Memory B cell (primary cell): ENCODE measurements at regions not wholly inside any gene's neighbourhood (a gene's known extent, or its start where the extent isn't known, plus 50 kb on each side); places are given as distances from the start of the nearest gene placed in this dataset.

Experiments used
- ATAC-seq: fragments of 150-1000 bp; cut with Tn5 transposase; 2 replicates; pipeline ENCODE4 v1.10.0; 2021; ENCODE audit warnings: low read depth, mild to moderate bottlenecking, moderate library complexity
- DNase-seq, 2 donors: peaks; one replicate each; pipeline ENCODE4 v3.0.0; 2022; ENCODE audit warnings: low spot score in 2 of 2
- H3K27ac Mint-ChIP-seq: one replicate; pipeline ENCODE4 v1.8.0; 2022; ENCODE audit warnings: mild to moderate bottlenecking, moderate library complexity, mixed read lengths
- H3K27me3 Mint-ChIP-seq: one replicate; pipeline ENCODE4 v1.8.0; 2022; ENCODE audit warnings: mixed read lengths
- H3K36me3 Mint-ChIP-seq: one replicate; pipeline ENCODE4 v1.8.0; 2022; ENCODE audit warnings: mild to moderate bottlenecking, mixed read lengths
- H3K4me1 Mint-ChIP-seq: one replicate; pipeline ENCODE4 v1.8.0; 2022; ENCODE audit warnings: mixed read lengths
- H3K4me3 Mint-ChIP-seq: one replicate; pipeline ENCODE4 v1.8.0; 2022; ENCODE audit warnings: mild to moderate bottlenecking, moderate library complexity, mixed read lengths
- H3K9me3 Mint-ChIP-seq: one replicate; pipeline ENCODE4 v1.8.0; 2022; ENCODE audit warnings: mixed read lengths

DNA sequence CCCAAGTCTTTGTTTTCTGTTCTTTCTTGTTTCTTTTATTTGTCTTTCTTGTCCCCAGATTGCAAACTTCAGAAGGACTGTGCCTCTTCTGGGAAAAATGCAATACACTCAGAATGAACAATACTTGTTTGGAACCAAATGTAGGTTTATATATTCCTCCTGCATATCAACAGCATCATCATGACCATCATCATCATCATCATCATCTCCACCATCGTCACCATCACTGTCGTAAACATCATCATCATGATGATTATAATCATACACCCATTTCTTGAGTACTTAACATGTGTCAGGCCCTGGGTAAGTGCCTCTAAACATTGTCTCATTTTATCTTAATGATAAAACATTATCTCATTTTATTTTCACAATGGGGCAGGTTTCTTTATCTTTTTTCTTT lies 476.8 kb downstream of the CCSER2 start:
- ATAC-seq (no peak), DNase-seq (no peak)
- Mint-ChIP-seq H3K27ac (no peak overlapping the region), H3K27me3 (no peaks in the 10 kb centered on the region), H3K4me1 (no peaks in the 10 kb centered on the region), H3K36me3 (no peaks in the 10 kb centered on the region), H3K4me3 (no peak overlapping the region), H3K9me3 (peaks cover 4% of the 10 kb centered on the region)

DNA sequence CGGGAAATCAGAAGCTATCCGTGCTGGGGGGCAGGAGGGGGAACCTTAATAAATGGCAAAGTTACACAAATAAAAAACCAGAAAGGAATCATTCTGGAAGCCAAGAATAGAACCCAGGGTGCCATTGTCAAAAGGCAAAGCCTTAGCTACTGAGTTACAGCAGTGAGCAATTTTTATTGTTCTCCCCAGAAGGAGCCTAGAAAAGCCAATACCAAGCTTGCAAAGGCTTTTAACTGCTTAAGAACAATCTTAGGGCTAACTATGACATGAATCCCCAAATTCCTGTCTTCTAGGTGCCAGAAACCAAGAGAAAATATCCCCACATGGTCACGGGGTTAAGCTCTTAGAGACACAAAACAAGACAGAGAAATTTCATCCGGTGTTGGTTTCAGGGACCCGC lies 482.7 kb downstream of the CCSER2 start:
- Mint-ChIP-seq H3K36me3 (no peaks in the 10 kb centered on the region), H3K4me3 (no peak overlapping the region), H3K27ac (no peak overlapping the region), H3K9me3 (peaks cover 2% of the 10 kb centered on the region), H3K4me1 (no peaks in the 10 kb centered on the region), H3K27me3 (no peaks in the 10 kb centered on the region)
- ATAC-seq (no peak), DNase-seq (no peak)

DNA sequence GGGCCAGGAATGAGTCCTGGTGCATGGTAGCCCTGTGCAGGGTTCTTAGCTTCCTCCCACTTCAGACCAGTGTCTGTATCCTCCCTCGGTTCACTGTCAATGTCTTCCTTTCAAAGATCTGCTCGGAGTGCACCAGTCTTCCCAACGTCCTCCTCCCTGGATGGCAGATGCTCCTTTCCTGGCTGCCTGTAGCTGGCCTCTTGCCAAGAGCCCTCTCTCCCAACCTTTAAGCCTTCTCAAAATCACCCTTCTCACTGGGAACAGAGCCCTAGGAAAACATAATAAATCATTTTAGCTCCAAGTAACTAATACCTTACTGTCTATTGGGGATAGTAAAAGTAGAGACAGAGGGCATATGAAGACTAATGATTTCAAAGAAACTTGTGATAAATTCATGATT lies 490.6 kb downstream of the CCSER2 start:
- Mint-ChIP-seq H3K9me3 (peaks cover 1% of the 10 kb centered on the region), H3K36me3 (no peaks in the 10 kb centered on the region), H3K27me3 (peaks cover 4% of the 10 kb centered on the region), H3K4me1 (no peaks in the 10 kb centered on the region), H3K4me3 (no peak overlapping the region), H3K27ac (no peak overlapping the region)
- ATAC-seq (no peak), DNase-seq (no peak)

DNA sequence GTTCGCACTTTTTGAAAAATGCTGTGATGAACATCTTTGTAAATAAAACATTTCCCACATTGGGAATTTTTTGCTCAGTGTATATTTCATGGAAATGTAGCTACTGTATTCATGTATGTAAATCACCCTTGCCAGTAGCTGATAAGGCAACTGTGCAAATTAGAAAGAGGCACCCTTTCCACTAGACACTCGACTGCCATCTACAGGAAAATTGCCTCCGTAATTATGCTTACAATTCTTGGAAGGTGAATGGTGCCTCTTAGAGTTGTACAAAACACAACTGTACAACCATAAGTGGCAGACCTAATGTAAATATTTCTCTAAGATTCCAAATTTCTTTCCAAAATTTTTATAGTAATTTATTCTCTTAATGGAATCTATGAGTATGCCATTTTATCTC lies 491.7 kb downstream of the CCSER2 start:
- peaks cover 1% of the 10 kb centered on the region for H3K9me3 Mint-ChIP-seq
- no peak for ATAC-seq
- H3K27ac Mint-ChIP-seq, result no peak overlapping the region
- no peaks in the 10 kb centered on the region for H3K36me3 Mint-ChIP-seq
- H3K4me1 Mint-ChIP-seq, result no peaks in the 10 kb centered on the region
- no peak overlapping the region for H3K4me3 Mint-ChIP-seq
- DNase-seq, result no peak
- peaks cover 4% of the 10 kb centered on the region for H3K27me3 Mint-ChIP-seq

DNA sequence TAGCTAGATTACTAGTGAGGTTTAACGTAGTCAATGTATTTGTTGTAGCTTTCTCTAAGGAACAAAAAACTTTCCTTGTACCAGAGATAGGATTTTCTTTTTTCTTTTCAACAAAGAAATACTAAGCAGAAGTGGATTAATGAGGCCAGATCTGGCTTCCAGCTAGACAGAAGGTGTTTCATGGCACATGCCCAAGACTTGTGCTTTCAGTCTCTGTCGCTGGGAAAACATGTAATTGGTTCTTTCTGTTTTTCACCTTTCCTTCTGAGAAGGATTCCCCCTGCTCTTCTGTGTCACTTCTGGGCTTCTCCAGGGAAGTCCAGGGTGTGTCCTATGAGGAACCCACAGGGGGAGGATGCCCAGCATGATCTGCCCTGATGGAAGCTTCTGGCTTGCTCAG lies 492.2 kb downstream of the CCSER2 start:
- Mint-ChIP-seq H3K4me3 (no peak overlapping the region), H3K27ac (no peak overlapping the region), H3K9me3 (peaks cover 1% of the 10 kb centered on the region), H3K36me3 (no peaks in the 10 kb centered on the region), H3K4me1 (no peaks in the 10 kb centered on the region), H3K27me3 (peaks cover 4% of the 10 kb centered on the region)
- ATAC-seq (no peak), DNase-seq (no peak)

DNA sequence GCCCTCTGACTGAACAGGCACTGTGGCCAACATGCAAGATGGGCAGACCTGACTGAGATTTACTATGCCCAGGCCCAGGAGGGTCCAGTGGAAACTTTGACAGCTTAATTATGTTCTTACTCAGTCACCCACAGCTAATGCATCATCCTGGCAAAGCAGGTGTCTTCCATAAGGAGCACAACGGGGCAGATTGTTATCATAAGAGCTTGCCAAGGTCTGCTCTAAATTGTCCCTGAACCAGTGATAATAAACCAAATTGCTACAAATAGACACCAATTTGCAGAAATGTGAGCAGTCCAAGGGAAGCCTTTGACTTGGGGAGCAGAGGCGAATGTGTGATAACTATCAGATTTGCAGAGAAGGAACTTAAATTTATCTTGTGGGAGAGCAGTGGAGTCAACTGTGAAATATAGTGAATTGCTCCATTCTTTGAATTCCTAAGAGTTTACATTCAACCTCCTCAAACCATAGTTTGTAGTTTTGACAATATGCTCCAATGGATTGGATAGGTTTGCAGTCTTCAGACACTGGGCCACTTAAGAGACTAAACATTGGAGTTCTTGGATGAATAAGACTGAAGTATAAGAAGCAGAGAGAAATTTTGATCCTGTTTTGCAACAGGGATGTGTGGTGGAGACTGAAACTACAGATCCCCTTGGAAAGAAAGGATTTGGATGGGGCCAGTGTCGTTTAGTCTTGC lies 494.7 kb downstream of the CCSER2 start:
- H3K36me3 Mint-ChIP-seq, result no peaks in the 10 kb centered on the region
- no peaks in the 10 kb centered on the region for H3K27me3 Mint-ChIP-seq
- ATAC-seq (no peak), DNase-seq (no peak)
- no peaks in the 10 kb centered on the region for H3K4me1 Mint-ChIP-seq
- H3K9me3 Mint-ChIP-seq, result no peaks in the 10 kb centered on the region
- H3K4me3 Mint-ChIP-seq, result no peak overlapping the region
- H3K27ac Mint-ChIP-seq, result no peak overlapping the region

DNA sequence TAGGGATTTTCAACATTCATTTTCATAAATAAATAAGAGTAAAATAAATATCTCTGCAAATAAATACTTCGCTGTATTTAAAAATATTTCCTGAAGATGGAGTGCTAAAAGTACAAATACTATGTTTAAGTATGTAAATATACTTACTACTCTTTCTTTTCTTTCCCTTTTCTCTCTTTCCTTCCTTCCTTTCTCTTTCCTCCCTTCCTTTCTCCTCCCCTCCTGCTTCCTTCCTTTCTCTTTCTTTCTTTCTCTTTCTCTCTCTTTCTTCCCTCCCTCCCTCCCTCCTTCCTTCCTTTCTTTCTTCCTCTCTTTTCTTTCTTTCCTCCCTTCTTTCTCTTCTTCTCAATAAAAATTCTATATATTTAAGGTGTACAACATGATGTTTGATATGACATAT lies 496.1 kb downstream of the CCSER2 start:
- Mint-ChIP-seq H3K4me3 (no peak overlapping the region), H3K27me3 (no peaks in the 10 kb centered on the region), H3K4me1 (no peaks in the 10 kb centered on the region), H3K9me3 (no peaks in the 10 kb centered on the region), H3K27ac (no peak overlapping the region), H3K36me3 (no peaks in the 10 kb centered on the region)
- DNase-seq (no peak), ATAC-seq (no peak)

DNA sequence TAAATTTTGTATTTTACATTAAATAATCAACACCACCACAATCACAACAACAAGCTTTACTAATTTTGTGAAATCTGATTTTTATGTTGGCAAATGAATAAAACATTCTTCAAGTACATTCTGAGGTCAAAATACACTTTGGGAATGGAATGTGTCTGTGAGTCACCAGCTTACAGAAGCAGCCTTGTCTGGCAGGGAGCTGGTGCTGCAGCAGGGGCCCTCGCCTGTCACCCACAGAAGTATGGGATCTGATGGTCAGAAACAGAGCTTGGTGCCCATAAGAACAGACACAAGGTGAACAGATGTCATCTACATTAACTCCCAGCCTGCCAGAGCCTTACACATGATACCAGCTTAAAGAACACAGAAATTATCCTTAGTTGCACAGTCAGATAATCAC lies 496.9 kb downstream of the CCSER2 start:
- no peak for ATAC-seq
- no peak for DNase-seq
- Mint-ChIP-seq H3K27me3 (no peaks in the 10 kb centered on the region), H3K9me3 (no peaks in the 10 kb centered on the region), H3K27ac (no peak overlapping the region), H3K4me3 (no peak overlapping the region), H3K36me3 (no peaks in the 10 kb centered on the region), H3K4me1 (no peaks in the 10 kb centered on the region)

DNA sequence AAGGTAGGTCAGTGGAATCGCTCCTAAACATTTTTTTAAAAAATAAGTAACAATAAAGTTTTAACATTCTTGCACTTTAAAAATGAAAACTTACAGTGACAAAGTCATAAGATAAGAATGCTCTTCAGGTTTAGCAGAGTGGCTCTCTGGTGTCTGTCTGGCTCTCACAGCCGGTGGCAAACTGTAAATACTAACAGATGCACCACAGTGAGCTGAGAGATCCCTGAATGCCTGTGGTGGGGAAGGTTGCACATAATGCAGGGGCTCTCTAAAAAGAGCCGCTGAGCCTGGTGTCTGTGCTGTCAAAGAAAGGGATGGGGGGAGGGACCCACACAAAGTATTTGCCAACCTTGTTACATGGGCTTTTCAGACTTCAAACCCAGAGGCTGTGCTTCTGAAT lies 498.3 kb downstream of the CCSER2 start:
- Mint-ChIP-seq H3K36me3 (no peaks in the 10 kb centered on the region), H3K4me1 (no peaks in the 10 kb centered on the region), H3K4me3 (no peak overlapping the region), H3K9me3 (no peaks in the 10 kb centered on the region), H3K27ac (no peak overlapping the region), H3K27me3 (no peaks in the 10 kb centered on the region)
- DNase-seq, result no peak
- no peak for ATAC-seq

DNA sequence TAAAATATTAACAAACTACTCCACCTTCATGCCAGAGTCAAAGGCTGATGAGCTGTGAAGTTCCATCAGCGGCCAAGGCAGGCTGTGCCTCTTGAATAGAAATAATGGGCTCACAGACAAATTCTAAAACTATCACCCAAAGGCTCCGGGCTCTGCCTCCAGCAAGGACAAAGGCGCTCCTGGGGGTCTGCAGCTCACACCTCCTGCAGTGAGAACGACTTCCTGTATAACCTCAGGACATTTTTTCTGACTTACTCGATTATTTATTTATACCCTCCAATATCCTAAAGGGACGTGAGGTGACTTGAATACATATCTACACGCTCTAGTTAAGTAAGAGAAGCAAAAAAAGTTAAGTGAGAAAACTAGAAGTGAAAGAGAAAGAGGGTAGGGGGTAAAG lies 500.7 kb downstream of the CCSER2 start:
- ATAC-seq, result no peak
- Mint-ChIP-seq H3K4me1 (no peaks in the 10 kb centered on the region), H3K36me3 (no peaks in the 10 kb centered on the region), H3K27me3 (no peaks in the 10 kb centered on the region), H3K9me3 (no peaks in the 10 kb centered on the region), H3K4me3 (no peak overlapping the region), H3K27ac (no peak overlapping the region)
- DNase-seq, result no peak

DNA sequence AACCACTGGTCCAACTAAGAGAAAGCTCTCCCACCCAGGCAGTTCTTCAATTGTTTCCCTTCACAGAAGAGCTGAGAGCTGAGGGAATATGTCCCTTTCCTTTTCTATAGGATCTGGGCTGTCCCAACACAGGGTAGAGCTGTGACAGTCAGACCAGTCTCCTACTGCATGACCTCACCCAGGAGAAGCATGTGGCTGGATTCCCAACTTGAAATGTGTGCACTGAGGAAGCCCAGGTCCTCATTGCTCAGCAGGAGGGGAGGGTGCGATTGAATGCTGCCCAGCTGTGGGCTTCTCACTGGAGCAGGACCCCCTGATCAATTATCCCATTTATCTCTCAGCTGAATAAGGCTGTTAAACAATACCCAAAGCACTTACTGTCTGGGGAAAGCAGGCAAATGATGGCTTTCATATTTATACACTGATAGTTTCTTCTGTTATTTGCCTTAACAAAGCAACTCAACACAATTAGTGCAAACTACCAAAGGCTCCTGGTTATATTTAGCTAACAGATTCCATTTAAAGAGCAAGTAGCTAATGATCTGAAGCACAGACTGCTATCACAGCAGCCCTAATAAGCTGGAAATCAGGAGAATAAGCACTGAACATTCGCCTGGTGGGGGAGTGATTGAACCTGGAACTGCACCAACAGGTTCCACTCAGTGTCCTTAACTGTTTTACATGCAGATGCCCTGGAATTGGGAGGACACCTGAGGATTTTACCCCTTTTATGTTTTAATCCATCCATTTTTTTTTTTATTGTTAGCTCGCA lies 508.8 kb downstream of the CCSER2 start:
- no peak overlapping the region for H3K4me3 Mint-ChIP-seq
- H3K9me3 Mint-ChIP-seq, result no peaks in the 10 kb centered on the region
- H3K27me3 Mint-ChIP-seq, result no peaks in the 10 kb centered on the region
- DNase-seq, result no peak
- no peak overlapping the region for H3K27ac Mint-ChIP-seq
- no peaks in the 10 kb centered on the region for H3K4me1 Mint-ChIP-seq
- ATAC-seq, result no peak
- no peaks in the 10 kb centered on the region for H3K36me3 Mint-ChIP-seq

DNA sequence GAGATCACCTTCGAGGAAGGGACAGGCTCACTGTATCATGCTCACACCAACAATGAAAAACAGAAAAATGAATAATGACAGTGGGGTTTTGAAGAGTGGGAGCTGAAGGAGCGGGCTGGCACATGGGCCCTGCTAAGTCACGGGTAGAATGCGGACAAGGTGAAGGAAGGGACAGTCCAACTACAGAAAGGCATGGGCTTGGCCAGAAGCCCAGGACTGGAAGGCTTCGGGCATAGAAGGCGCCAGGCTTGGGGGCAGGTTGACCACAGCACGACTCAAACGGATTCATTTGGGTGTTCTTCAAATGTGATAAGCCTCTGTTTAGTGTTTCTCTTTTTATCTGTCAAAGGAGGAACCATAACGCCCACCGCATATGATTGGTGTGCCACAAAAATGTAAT lies 509.5 kb downstream of the CCSER2 start:
- no peaks in the 10 kb centered on the region for H3K27me3 Mint-ChIP-seq
- no peak overlapping the region for H3K27ac Mint-ChIP-seq
- H3K9me3 Mint-ChIP-seq, result no peaks in the 10 kb centered on the region
- ATAC-seq (no peak), DNase-seq (no peak)
- H3K36me3 Mint-ChIP-seq, result no peaks in the 10 kb centered on the region
- H3K4me3 Mint-ChIP-seq, result no peak overlapping the region
- no peaks in the 10 kb centered on the region for H3K4me1 Mint-ChIP-seq

DNA sequence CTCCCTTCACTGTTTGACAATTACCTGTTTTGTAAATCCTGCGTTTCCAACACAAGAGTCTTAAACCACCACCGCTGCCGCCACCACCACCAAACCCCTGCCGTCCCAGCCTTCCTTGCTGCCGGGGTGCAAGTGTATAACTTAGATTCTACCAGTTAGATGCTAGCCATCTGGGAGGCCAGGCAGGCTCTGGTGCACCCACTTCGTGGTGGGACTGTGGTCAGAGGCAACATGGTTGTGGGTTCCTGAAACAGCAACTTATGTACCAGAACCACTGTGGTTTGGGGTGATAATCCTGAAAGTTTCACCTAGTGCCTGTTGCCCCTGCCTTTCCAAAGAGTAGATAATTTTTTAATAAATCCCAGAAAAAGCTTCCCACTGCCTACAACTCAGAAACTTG lies 510.5 kb downstream of the CCSER2 start:
- ATAC-seq, result no peak
- H3K36me3 Mint-ChIP-seq, result no peaks in the 10 kb centered on the region
- H3K4me1 Mint-ChIP-seq, result no peaks in the 10 kb centered on the region
- no peaks in the 10 kb centered on the region for H3K9me3 Mint-ChIP-seq
- peaks cover 2% of the 10 kb centered on the region for H3K27me3 Mint-ChIP-seq
- H3K4me3 Mint-ChIP-seq, result no peak overlapping the region
- DNase-seq, result no peak
- no peak overlapping the region for H3K27ac Mint-ChIP-seq

DNA sequence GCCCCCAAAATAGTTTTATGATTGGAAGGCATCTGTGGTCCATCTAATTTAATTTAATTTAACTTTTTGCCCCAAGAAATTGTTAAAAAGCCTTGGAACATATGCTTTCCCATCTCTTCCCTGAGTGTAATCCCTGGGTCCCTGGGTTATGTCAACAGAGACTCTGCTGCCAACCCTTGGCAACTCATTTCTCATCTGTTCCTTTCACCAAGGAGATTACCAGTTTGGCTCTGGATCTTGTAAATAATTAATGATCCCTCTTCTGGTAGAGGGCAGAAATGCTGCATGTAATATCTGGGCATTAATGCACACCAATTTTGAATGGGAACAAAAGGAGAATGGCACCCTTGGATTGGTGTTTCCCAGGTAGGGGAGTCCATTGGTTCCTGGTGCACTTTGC lies 514.2 kb downstream of the CCSER2 start:
- no peaks in the 10 kb centered on the region for H3K9me3 Mint-ChIP-seq
- ATAC-seq (no peak), DNase-seq (no peak)
- no peak overlapping the region for H3K4me3 Mint-ChIP-seq
- no peaks in the 10 kb centered on the region for H3K4me1 Mint-ChIP-seq
- no peaks in the 10 kb centered on the region for H3K36me3 Mint-ChIP-seq
- H3K27me3 Mint-ChIP-seq, result peaks cover 3% of the 10 kb centered on the region
- H3K27ac Mint-ChIP-seq, result no peak overlapping the region

DNA sequence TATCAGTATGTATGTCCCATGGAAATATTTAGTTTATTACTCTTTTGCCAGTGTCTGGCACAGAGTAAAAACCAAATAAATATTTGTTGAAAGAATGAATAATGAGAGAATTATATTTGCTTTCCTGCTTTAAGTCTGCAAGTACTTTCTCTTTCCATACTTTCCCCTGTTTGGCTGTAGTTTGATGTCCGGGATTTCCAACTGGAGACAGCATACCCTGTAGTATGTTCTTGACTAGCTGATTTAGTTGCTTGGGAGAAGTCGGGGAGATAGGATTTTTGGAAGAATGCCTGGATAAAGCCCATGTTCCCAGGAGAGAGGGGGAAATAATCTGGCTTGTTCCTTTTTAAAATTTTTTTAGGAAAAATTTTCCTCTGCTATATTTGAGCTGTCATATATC lies 516.1 kb downstream of the CCSER2 start:
- Mint-ChIP-seq H3K27ac (no peak overlapping the region), H3K4me1 (no peaks in the 10 kb centered on the region), H3K36me3 (no peaks in the 10 kb centered on the region), H3K4me3 (no peak overlapping the region), H3K27me3 (peaks cover 3% of the 10 kb centered on the region), H3K9me3 (no peaks in the 10 kb centered on the region)
- DNase-seq (no peak), ATAC-seq (no peak)
